Jurkat, Clone E6-1 (cell line): ENCODE measurements at regions not wholly inside any gene's neighbourhood (a gene's known extent, or its start where the extent isn't known, plus 50 kb on each side); places are given as distances from the start of the nearest gene placed in this dataset.

Experiments
- DNase-seq: peaks from one replicate; pipeline ENCODE4 v3.0.0-alpha.2; 2011; ENCODE audit warnings: low read depth, low spot score
- H3K4me3 ChIP-seq: 2 replicates; pipeline ENCODE4 v1.5.1; 2011; ENCODE audit warnings: mild to moderate bottlenecking, low read length, control low read depth, moderate library complexity

GRCh38 chr12:58067610-58068387 is 126.4 kb downstream of the ATP23 start:
- H3K4me3 ChIP-seq, result no peak overlapping the region
- no peak for DNase-seq

- H3K4me3 ChIP-seq, result no peak overlapping the region
Measured at GRCh38 chr12:58068706-58069105, 127.3 kb downstream of the ATP23 start.

GRCh38 chr12:58069268-58069963 is 128.0 kb downstream of the ATP23 start:
- no peak overlapping the region for H3K4me3 ChIP-seq
- no peak for DNase-seq

More at GRCh38 chr12:58068706-58069105, 127.3 kb downstream of the ATP23 start:
- DNase-seq, result no peak

GRCh38 chr12:58071994-58072393 is 130.6 kb downstream of the ATP23 start:
- DNase-seq, result no peak

GRCh38 chr12:58074259-58074658 is 132.9 kb downstream of the ATP23 start:
- no peak overlapping the region for H3K4me3 ChIP-seq
- DNase-seq, result no peak

More at GRCh38 chr12:58071994-58072393, 130.6 kb downstream of the ATP23 start:
- no peak overlapping the region for H3K4me3 ChIP-seq

GRCh38 chr12:58079806-58080205 is 138.4 kb downstream of the ATP23 start:
- H3K4me3 ChIP-seq, result no peak overlapping the region
- DNase-seq, result no peak

GRCh38 chr12:58081488-58081887 is 140.1 kb downstream of the ATP23 start:
- H3K4me3 ChIP-seq, result no peak overlapping the region
- DNase-seq, result no peak

- no peak overlapping the region for H3K4me3 ChIP-seq
- DNase-seq, result no peak
Measured at GRCh38 chr12:58082996-58083395, 141.6 kb downstream of the ATP23 start.

GRCh38 chr12:58086006-58086405 is 144.6 kb downstream of the ATP23 start:
- H3K4me3 ChIP-seq, result no peak overlapping the region
- DNase-seq, result no peak

- no peak for DNase-seq
- no peak overlapping the region for H3K4me3 ChIP-seq
Measured at GRCh38 chr12:58086930-58087329, 145.6 kb downstream of the ATP23 start.

- H3K4me3 ChIP-seq, result no peak overlapping the region
- no peak for DNase-seq
Measured at GRCh38 chr12:58087423-58088127, 146.2 kb downstream of the ATP23 start.

GRCh38 chr12:58089588-58089987 is 148.2 kb downstream of the ATP23 start:
- DNase-seq, result no peak
- H3K4me3 ChIP-seq, result no peak overlapping the region

- no peak for DNase-seq
- no peak overlapping the region for H3K4me3 ChIP-seq
Measured at GRCh38 chr12:58090685-58091084, 149.3 kb downstream of the ATP23 start.

GRCh38 chr12:58095002-58095401 is 153.6 kb downstream of the ATP23 start:
- DNase-seq, result no peak
- no peak overlapping the region for H3K4me3 ChIP-seq

GRCh38 chr12:58097741-58098140 is 156.4 kb downstream of the ATP23 start:
- DNase-seq, result no peak
- no peak overlapping the region for H3K4me3 ChIP-seq

- DNase-seq, result no peak
- no peak overlapping the region for H3K4me3 ChIP-seq
Measured at GRCh38 chr12:58099476-58099875, 158.1 kb downstream of the ATP23 start.

GRCh38 chr12:58104351-58104755 is 163.0 kb downstream of the ATP23 start:
- H3K4me3 ChIP-seq, result no peak overlapping the region
- no peak for DNase-seq

- DNase-seq, result no peak
- no peak overlapping the region for H3K4me3 ChIP-seq
Measured at GRCh38 chr12:58105225-58106119, 164.1 kb downstream of the ATP23 start.

GRCh38 chr12:58106195-58106594 is 164.8 kb downstream of the ATP23 start:
- no peak for DNase-seq
- H3K4me3 ChIP-seq, result no peak overlapping the region
